ENCODE measurements at regions not wholly inside any gene's neighbourhood (a gene's known extent, or its start where the extent isn't known, plus 50 kb on each side); places are given as distances from the start of the nearest gene placed in this dataset.
"Not testable (repeated sequence)": the region's sequence is repeated elsewhere in the genome, so short reads cannot be mapped to it uniquely, and the experiment has no call there.

DNA sequence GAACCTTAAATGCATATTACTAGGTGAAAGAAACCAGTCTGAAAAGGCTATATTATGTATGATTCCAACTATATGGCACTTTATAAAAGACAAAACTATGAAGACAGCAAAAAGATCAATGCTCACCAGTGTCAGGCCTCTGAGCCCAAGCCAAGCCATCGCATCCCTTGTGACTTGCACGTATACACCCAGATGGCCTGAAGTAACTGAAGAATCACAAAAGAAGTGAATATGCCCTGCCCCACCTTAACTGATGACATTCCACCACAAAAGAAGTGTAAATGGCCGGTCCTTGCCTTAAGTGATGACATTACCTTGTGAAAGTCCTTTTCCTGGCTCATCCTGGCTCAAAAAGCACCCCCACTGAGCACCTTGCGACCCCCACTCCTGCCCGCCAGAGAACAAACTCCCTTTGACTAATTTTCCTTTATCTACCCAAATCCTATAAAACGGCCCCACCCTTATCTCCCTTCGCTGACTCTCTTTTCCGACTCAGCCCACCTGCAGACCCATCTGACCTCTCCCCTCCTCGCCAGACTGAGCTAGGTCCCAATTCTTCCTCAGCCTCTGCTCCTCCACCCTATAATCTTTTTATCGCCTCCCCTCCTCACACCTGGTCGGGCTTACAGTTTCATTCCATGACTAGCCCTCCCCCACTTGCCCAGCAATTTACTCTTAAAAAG, 1239.5 kb downstream of the OLFM4 start:
- not testable (repeated sequence) for DNase-seq

DNA sequence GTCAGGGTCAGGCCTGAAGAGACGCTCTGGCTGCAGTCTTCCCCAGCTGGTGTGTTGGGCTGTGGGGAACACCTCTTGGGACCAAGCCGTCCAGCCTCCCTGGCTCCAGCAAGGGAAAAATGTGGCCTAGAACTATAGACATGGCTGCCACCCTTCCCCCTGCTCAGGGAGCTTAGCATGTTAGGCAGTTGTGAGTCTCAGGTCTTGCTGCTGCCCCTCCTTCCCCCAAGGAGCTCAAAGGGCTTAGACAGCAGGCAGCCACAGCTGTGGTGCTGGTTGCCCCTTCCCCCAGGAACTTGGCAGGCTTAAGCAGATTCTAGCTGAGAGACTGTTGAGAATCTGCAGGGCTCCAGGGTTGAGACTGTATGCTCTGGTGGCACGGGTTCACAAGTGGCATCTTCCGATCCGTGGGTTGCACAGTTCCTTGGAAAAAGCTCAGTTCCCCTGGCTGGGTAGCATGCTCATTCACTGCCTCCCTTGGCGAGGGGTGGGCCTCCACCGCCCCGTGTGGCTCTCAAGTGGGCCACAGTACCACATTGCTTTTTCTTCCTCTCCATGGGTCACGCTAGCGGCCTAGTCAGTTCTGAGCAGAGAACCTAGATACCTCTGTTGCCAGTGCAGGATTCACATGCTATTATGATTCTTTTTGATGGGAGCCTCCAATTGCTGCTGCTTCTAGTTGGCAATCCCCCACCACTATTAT, 1258.6 kb downstream of the OLFM4 start:
- no peak for DNase-seq

DNA sequence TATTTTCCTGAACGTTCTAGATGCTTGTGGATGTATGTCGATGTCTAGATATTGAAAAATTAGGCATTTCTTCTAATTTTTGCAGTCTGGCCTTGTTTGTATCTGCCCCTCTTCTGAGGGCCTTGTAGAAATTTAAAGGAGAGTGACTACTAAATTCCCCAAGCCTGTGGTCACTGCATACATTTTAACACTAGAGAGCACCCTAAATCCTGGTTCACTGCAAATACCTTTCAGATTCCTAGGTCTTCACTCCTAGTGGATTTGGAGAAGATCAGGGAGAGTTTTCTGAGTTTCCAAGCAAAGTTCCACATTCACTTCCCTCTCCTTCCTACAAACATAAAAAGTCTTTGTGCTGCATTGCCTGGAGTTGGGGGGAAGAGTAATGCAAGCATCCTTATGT, 1272.5 kb downstream of the OLFM4 start:
- DNase-seq: no peak

DNA sequence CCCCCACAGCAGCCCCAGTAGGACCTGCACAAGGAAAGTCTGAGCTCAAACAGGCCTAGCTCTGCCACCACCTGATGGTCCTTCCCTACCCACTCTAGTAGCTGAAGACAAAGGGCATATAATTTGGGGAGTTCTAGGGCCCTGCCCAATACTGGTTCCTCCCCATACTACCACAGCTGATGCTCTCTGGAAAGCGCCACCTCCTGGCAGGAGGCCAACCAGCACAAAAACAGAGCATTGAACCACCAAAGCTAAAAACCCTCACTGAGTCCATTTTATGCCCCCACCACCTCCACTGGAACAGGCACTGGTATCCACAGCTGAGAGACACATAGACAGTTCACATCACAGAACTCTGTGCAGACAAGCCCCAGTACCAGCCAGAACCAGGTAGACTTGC, 1276.8 kb downstream of the OLFM4 start:
- no peak for DNase-seq

DNA sequence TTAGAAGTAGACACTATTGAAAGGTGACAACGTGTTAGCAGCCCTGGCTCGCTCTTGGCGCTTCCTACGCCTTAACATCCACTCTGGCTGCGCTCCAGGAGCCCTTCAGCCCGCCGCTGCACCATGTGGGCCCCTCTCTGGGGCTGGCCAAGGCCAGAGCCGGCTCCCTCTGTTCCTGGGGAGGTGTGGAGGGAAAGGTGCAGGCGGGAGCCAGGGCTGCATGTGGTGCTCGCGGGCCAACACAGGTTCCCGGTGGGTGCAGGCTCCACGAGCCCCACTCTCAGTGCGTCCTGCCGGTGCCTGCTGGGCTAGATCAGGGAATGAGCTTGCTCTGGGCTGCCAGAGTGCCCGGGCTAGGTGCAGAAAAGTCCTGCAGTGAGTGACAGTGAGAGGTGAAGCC, 1284.3 kb downstream of the OLFM4 start:
- no peak for DNase-seq

DNA sequence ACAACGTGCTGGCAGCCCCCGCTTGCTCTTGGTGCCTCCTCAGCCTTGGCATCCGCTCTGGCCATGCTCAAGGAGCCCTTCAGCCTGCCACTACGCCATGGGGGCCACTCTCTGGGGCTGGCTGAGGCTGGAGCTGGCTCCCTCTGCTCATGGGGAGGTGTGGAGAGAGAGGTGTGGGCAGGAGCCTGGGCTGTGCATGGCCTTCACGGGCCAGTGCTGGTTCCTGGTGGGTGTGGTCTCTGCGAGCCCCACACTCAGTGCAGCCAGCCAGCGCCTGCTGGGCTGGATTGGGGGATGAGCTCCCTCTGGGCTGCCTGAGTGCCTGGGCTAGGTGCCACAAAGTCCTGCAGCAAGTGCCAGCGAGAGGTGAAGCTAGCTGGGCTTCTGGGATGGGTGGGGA, 1289.1 kb downstream of the OLFM4 start:
- DNase-seq: no peak

DNA sequence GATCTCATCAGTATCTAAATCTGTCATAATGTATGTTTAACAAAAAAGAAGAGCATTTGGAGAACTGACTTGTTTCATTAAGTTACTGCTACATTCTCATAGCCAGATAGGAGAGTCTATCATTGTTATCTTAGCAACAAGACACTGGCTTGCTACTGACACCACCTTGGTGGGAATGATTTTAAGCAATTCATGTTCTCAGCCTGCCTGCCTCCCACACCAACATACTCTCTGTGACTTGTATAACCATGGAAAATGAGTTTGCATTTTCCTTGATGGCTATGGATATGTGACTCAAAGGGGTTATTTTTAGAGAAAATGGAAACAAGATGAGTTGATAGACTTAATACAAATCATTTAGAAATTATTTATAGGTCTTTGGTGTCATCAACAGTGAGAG, 1308.9 kb downstream of the OLFM4 start:
- no peak for DNase-seq

DNA sequence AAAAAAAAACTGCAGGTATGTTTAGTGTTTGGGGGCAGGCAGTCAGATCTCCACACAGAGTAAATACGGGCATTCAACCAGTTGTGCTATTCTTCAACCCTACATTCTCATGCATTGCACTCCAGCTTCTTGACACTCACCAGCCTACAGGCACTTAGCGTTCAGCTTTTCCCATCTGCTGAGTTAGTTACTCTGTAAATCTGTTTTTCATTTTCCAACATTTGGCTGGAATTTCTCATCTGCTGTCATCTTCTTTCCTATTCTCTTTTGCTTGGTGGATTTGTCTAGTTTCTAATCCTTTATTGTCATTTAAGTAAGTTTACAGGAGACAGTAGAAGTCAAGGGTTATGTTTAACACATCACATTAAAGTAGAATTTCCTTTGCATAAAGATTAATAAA, 1318.9 kb downstream of the OLFM4 start:
- no peak for DNase-seq

DNA sequence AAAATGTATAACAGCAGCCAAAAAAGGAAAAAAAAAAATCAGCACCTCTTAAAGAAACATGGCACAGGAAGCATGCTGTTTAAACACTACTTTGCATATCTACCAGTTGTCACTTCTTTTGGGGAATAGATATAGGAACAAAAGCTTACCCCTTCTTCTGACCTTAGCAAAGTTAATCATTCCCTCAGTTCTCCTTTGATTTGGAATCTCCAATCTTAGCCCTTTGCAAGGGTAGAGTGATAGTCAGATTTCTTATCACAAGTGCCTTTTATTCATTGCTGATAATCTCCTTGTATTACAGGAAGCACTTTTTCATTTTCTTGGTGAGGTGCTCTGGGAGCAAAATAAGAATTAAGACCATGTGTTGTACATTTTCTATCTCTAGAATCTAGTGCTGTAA, 1327.6 kb downstream of the OLFM4 start:
- no peak for DNase-seq

DNA sequence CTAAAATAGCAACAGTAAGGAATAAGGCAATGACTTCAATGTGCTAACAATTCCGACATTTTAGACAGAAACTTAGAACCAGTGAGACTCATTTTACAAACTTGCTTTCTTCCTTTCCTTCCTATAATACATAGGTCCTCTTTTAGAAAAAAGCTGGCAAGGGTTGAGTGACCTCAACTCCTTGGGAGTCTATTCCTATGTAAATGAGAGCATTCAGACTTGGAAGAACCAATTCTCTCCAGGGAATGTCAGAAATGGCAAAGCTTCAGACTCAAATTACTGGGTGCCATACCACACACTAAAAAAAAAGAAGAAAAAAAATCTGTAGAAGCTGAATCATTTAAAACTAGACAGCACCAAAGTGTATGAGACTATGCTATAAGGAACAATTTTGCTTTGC, 1328.2 kb downstream of the OLFM4 start:
- no peak for DNase-seq

DNA sequence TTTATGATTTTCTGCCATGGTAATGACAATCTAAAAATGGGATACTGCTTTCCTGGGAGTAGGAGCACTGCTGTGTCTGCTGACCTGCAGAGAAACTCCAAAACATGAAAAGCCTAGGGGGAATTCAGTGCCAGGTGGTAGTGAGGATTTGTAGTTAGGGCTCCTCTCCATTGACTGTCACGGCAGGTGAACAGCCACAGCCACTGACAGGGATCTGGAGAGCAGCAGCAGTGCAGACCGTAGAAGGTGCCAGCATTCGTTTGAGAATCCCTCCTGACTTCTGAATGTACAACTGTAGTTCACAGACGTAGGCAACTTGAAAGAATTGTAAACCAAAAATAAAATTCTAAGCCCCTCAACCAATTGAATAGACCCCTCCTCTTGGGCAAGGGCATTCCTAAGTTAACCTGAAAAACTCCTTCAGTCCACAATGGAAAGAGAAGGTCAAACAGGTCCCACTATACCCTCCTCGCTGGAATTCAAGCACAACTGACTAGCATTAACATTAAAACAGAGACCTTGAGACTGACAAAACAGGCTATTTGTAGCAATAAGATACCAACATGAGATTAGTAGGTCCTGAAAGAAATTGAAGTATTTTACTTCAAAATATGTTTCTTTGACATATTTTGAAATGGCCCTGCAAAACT, 1328.8 kb downstream of the OLFM4 start:
- no peak for DNase-seq

DNA sequence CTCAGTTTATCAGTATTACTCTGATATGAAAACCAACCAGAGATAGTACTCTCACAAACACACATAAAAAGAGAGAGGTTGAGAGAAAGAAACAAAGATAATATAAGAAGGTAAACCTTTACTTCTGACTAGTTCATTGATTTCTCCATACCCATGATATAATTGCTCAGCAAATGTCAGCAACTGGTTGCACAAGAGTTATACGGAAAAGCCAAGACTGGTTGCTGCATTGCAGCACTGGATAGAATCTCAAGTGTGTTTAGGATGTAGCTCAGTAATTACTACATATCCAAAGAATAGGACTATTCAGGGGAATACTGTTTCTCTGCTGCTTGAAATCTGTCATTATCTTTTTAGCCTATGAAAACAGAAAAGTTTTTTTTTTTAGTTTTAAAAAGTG, 1332.8 kb downstream of the OLFM4 start:
- no peak for DNase-seq

DNA sequence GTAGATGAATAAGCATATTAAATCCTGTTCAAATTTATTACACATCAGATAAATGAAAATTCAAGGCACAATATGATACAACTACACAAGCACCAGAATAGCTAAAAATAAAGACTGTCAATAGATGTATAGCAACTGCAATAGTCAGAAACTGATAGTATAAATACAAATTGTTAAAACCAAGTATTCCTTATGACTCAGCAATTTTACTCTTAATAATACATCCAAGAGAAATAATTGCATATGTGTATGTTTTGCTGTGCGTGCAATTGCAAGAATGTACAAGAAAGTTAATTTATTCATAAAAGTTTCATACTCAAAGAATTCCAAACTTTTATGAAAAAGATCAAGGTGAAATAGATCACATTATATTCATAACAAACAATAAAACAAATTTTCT, 1338.1 kb downstream of the OLFM4 start:
- DNase-seq: no peak

DNA sequence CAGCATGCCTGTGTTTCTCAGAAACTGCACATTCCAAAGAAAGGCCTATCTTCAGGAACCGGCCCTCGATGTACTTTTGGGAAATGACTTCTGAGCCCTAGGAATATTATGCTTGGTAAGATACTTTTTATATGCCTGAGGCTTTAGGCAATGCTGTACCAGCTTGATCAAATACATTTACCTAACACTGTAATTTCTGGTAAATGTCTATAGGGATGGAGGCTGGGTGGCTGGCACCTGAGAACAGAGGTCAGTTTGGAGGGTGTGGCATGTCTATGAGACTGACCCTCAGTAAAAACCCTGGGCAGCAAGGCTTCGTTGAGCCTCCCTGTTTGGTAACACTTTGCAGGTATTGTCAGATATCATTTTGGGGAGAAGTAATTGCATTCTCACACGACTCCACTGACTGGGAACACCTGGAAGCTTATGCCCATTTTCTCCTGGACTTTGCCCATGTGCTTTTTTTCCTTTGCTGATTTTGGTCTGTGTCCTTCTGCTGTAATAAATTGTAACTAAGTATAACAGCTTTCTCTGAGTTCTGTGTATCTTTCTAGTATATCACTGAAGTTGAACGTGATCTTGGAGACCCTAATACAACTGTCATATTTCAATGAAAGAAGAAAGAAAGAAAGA, 1339.1 kb downstream of the OLFM4 start:
- DNase-seq: no peak

DNA sequence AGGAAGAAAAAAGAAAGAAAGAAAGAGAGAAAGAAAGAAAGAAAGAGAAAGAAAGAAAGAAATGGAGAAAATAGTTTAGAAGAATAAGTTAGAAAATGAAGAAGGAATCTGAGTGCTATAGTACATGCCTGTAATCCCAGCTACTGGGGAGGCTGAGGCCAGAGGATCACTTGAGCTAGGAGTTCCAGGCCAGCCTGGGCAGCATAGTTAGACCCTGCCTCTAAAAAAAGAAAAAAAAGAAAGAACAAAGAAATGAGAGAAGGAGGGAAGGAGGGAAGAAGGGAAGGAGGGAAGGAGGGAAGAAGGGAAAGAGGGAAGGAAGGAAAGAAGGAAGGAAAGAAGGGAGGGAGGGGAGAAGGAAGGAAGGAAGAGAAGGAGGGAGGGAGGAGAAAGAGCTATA, 1339.8 kb downstream of the OLFM4 start:
- DNase-seq: no peak

DNA sequence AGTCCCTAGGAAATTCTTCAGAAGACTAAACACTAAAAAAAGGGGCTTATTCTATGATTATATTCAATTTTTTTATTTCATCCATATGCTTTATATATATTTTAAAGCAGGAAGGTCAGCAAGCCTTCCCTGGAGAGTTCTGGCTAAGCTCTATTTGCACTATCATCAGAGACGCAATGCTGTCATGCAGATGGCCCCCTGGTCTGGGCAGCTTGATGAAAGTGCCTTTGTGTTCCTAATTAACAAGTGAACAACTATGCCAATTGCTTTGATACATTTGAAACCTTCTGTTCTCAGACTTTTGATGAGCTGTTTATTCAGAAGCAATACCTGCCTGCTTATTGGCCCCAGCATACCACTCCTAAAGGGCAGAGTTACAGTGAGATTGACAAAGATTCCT, 1344.6 kb downstream of the OLFM4 start:
- DNase-seq: no peak

DNA sequence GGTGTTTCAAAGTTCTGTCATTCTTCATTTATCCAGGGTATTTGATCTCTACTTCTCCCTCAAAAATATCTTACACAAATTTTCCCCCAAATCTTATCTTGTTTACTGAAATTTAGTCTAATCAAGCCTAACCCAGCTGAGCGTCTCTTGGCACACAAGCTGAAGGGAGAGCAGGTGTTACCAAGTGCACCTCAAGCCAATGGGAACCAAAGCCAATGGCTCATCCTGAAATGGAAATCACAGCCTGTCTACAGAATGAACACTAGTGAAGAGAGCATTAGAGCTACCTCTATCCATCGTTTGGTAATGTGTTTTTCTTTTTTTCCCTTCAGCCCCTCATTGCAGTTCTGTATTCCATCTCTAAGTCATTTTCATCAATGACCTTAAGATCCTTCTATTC, 1350.8 kb downstream of the OLFM4 start:
- DNase-seq: no peak

DNA sequence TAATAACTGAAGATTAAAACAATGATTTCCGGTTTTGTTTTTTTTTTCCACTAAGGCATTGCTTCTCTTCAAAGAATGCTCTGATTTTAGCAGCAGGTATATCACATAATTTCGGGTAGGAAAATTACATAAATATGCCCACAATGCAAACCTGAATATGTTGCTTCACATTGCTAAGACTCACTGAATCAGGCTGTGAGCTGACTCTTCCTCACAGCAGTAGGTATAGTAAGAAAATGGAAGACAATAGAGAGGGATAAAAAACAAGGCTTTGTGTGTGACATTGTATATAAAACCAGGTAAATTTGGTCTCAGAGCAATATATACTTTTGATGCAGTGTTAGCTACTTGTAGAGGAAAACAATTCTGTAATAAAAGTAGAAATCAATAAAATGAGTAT, 1355.0 kb downstream of the OLFM4 start:
- no peak for DNase-seq

DNA sequence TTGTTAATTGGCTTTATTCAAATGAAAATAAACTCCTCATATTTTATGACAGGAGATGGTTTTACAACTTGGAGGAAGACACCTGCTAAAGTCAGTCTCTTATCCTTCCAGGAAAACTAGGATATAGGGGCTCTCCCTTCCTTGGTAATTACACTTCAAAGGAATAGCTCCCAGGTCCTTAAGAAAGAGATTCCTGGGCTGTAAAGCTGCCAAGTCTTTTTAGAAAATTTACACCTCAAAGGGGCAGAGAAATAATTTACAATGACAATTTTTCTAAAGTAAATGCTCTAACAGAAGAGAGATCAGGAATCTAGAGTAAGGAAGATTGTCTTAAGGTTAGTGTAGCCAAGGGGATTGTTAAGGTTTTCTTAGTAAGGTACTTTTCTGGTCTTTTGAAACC, 1359.0 kb downstream of the OLFM4 start:
- DNase-seq: no peak

DNA sequence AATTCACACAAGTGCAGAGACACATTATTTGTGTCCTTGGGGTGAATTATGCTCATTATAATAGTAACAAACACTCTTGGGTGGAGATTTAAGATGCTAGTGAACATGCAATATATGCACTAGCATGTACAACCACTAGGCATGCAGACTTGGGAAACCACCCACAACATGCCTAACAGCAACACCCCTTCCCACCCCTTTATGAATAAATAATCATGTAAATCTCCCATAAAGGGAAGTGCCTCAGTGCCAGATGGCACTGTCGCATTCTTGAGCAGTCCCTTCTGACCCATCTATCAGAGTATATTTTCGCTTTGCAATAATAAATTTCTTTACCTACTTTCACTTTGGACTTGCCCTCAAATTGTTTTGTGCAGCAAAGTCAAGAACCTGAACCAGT, 1362.2 kb downstream of the OLFM4 start:
- DNase-seq: no peak

DNA sequence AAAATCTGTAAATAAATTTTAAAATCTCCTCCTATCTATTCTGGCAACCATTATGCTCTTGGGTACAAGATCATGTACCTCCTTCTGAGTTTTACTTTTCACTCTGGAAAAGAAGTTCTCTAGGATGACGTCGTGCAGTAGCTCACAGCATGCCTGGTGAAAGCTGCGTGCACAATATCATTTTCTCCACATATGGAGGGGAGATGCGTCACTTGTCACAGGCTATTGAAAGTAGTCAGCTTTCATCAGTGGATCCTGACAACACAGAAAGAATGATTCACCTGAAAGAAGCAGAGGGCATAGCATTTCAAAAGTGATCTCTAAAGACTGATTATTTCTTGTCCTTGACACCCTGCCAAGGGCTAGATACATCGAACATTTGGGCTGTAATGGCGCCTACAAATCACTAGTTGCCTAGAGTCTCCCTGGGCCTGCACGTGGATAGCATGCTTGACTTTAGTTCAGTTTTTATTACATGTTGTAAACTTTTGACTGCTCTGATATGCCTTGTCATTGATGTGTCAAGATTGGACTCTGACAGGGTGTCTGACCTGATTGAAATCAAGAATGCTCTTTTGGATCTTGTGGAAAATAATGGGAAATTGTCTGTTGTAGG, 1365.6 kb downstream of the OLFM4 start:
- no peak for DNase-seq

DNA sequence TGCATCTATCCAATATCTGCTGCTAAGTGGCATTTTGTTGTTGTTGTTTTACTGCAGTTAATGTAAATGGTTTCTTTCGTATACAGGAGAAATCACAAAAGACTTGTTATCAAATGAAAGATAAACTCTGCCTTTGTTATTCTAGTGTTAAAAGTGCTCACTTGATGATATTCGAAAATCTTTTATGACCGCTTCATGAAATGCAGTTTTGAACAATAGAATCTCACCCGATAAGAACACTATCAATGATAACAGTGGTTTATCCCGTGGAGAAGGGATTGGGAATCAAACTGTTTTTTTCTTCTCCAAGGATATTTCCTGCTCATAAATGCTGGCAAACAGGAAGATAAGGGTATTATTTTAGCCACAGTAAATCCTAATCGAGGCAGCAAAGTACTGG, 1366.3 kb downstream of the OLFM4 start:
- no peak for DNase-seq

DNA sequence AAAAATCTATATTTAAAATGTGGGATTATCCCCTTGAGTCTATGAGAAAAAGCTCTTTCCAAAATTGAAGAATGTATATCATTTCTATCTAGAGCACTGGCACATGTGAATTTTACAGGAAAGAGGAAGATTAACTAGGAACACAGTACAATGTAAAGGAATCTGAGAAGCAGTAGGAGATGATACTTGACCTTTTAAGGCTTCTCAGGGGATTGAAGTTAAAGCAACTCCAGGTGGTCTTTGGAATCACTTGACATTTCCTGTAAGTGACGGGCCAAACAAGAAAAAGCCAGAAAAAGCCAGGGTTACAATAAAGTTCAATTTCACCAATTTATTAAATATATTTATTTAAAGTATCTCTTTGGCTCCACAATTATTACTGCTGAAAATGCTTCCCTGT, 1373.9 kb downstream of the OLFM4 start:
- no peak for DNase-seq

All from DMS79 (cell line).